Esophagus muscularis mucosa (tissue), 4 donors: ENCODE measurements at regions not wholly inside any gene's neighbourhood (a gene's known extent, or its start where the extent isn't known, plus 50 kb on each side); places are given as distances from the start of the nearest gene placed in this dataset.

Experiments used
- DNase-seq: peaks from one replicate; pipeline ENCODE4 v3.0.0-alpha.2; 2017; ENCODE audit errors: extremely low spot score
- H3K27ac ChIP-seq, 4 donors: fragments of 200-600 bp; sonication (generic); replicated peaks in 1 of 4; 1 replicate in 3 of 4; 2 replicates in 1 of 4; pipeline ENCODE4 v1.5.1; 2016 to 2019; ENCODE audit warnings: mild to moderate bottlenecking in 1 of 4
- H3K27me3 ChIP-seq, 4 donors: fragments of 200-600 bp; sonication (generic); one replicate each; pipeline versions ENCODE4 v1.5.1 to v1.6.0; 2016 to 2019
- H3K36me3 ChIP-seq, 4 donors: fragments of 200-600 bp; sonication (generic); one replicate each; pipeline ENCODE4 v1.5.1; 2016 to 2019
- H3K4me1 ChIP-seq, 4 donors: fragments of 200-600 bp; sonication (generic); one replicate each; pipeline ENCODE4 v1.5.1; 2016 to 2019
- H3K4me3 ChIP-seq, 4 donors: fragments of 200-600 bp; sonication (generic); 1 replicate in 2 of 4; 2 replicates in 2 of 4; pipeline ENCODE4 v1.5.1; 2016 to 2019; ENCODE audit warnings: mild to moderate bottlenecking in 4 of 4, moderate library complexity in 1 of 4
- H3K9me3 ChIP-seq, 4 donors: fragments of 200-600 bp; sonication (generic); 1 replicate in 3 of 4; 2 replicates in 1 of 4; pipeline ENCODE4 v1.5.1; 2016 to 2019
- CTCF ChIP-seq, 3 experiments: fragments of 200-600 bp in 2 of 3; fragments of 450-650 bp in 1 of 3; sonication (generic) in 2 of 3; IDR thresholded peaks; one replicate each; pipeline ENCODE4 v1.5.1; 2017 to 2019; ENCODE audit warnings: antibody characterized with exemption in 3 of 3, mild to moderate bottlenecking in 2 of 3, moderate library complexity in 1 of 3
- EP300 ChIP-seq: sonication (generic); formaldehyde crosslinking; IDR thresholded peaks from one replicate; pipeline ENCODE4 v1.6.1; 2017; ENCODE audit warnings: antibody characterized with exemption
- POLR2A ChIP-seq: fragments of 450-650 bp; IDR thresholded peaks from one replicate; pipeline ENCODE4 v1.6.1; 2017; ENCODE audit warnings: antibody characterized with exemption, moderate library complexity, mild to moderate bottlenecking, low read depth
- POLR2AphosphoS5 ChIP-seq, 2 donors: sonication (generic); formaldehyde crosslinking; IDR thresholded peaks; one replicate each; pipeline ENCODE4 v1.6.1; 2017; ENCODE audit warnings: antibody characterized with exemption in 2 of 2
- WGBS: methylation state at CpG from one replicate; pipeline ENCODE4 v1.1.5; 2018; 5-methylcytosine and 5-hydroxymethylcytosine counted together
- intact Hi-C: fragments of 100-400 bp; cut with DNase I; formaldehyde crosslinking; loops from one replicate; pipeline ENCODE4 v1.15.1; 2023

GRCh38 chr3:78023257-78023656 lies 983.4 kb downstream of the ROBO2 start:
- Histone ChIP-seq H3K27ac (no peak overlapping the region), H3K27me3 (no peaks in the 10 kb centered on the region), H3K4me3 (no peak overlapping the region), H3K4me1 (no peaks in the 10 kb centered on the region), H3K9me3 (no peaks in the 10 kb centered on the region), H3K36me3 (no peaks in the 10 kb centered on the region)
- TF ChIP-seq CTCF (IDR thresholded peaks at IDR 0.05) (no peak), POLR2AphosphoS5 (IDR thresholded peaks at IDR 0.05) (no peak), POLR2A (no peak), EP300 (no peak)
- intact Hi-C loops = no loop called here
- DNase-seq = no peak
- WGBS = 97% methylated on average over 3 of the region's 3 CpGs

- DNase-seq = no peak
- Histone ChIP-seq H3K9me3 (peaks cover 0 to 6% (median 0%) of the 10 kb centered on the region in 4 donors), H3K27ac (no peak overlapping the region), H3K4me3 (no peak overlapping the region), H3K27me3 (no peaks in the 10 kb centered on the region), H3K4me1 (no peaks in the 10 kb centered on the region), H3K36me3 (no peaks in the 10 kb centered on the region)
- intact Hi-C loops = no loop called here
- WGBS = 71% methylated on average over 5 of the region's 5 CpGs
- TF ChIP-seq POLR2A = no peak
Observed at GRCh38 chr3:78025916-78026315, 986.0 kb downstream of the ROBO2 start.

- Histone ChIP-seq H3K4me3 (no peak overlapping the region), H3K4me1 (no peaks in the 10 kb centered on the region), H3K36me3 (no peaks in the 10 kb centered on the region), H3K27ac (no peak overlapping the region), H3K27me3 (no peaks in the 10 kb centered on the region), H3K9me3 (peaks cover 0 to 6% (median 0%) of the 10 kb centered on the region in 4 donors)
- intact Hi-C loops = no loop called here
- TF ChIP-seq CTCF (IDR thresholded peaks at IDR 0.05) = no peak
- TF ChIP-seq EP300 = no peak
- TF ChIP-seq POLR2AphosphoS5 (IDR thresholded peaks at IDR 0.05) = no peak
- TF ChIP-seq POLR2A = no peak
- 92% methylated on average over 1 of the region's 1 CpG for WGBS
- no peak for DNase-seq
Observed at GRCh38 chr3:78026318-78026828, 986.5 kb downstream of the ROBO2 start.

- no peak for DNase-seq
- Histone ChIP-seq H3K27ac (no peak overlapping the region), H3K4me3 (no peak overlapping the region), H3K4me1 (no peaks in the 10 kb centered on the region), H3K27me3 (no peaks in the 10 kb centered on the region), H3K9me3 (peaks cover 0 to 6% (median 0%) of the 10 kb centered on the region in 4 donors), H3K36me3 (no peaks in the 10 kb centered on the region)
- intact Hi-C loops = no loop called here
- TF ChIP-seq CTCF (IDR thresholded peaks at IDR 0.05) = no peak
- TF ChIP-seq POLR2AphosphoS5 (IDR thresholded peaks at IDR 0.05) = no peak
- no peak for TF ChIP-seq POLR2A
- no peak for TF ChIP-seq EP300
- 98% methylated on average over 25 of the region's 39 CpGs for WGBS
Observed at GRCh38 chr3:78029775-78030174, 989.9 kb downstream of the ROBO2 start.

- WGBS = 13% methylated on average over 7 of the region's 7 CpGs
- H3K27ac ChIP-seq = no peak overlapping the region
- intact Hi-C loops = no loop called here
Observed at GRCh38 chr3:78035131-78035641, 995.3 kb downstream of the ROBO2 start.

More at GRCh38 chr3:78035131-78035641, 995.3 kb downstream of the ROBO2 start:
- Histone ChIP-seq H3K27me3 (no peaks in the 10 kb centered on the region), H3K36me3 (no peaks in the 10 kb centered on the region), H3K4me3 (no peak overlapping the region), H3K4me1 (no peaks in the 10 kb centered on the region), H3K9me3 (no peaks in the 10 kb centered on the region)
- DNase-seq = no peak
- TF ChIP-seq POLR2A (no peak), POLR2AphosphoS5 (IDR thresholded peaks at IDR 0.05) (no peak), CTCF (IDR thresholded peaks at IDR 0.05) (no peak), EP300 (no peak)
